Thyroid gland (tissue), 4 donors: ENCODE measurements at regions not wholly inside any gene's neighbourhood (a gene's known extent, or its start where the extent isn't known, plus 50 kb on each side); places are given as distances from the start of the nearest gene placed in this dataset.

Experiments
- DNase-seq, 2 donors: peaks; one replicate each; pipeline ENCODE4 v3.0.0-alpha.2; 2019
- H3K27ac ChIP-seq, 3 donors: fragments of 200-600 bp; sonication (generic); 1 replicate in 2 of 3; 2 replicates in 1 of 3; pipeline ENCODE4 v1.5.1; 2016 to 2019; ENCODE audit warnings: mild to moderate bottlenecking in 1 of 3, moderate library complexity in 1 of 3
- H3K27me3 ChIP-seq: fragments of 200-600 bp; sonication (generic); one replicate; pipeline ENCODE4 v1.5.1; 2019
- H3K36me3 ChIP-seq, 2 donors: fragments of 200-600 bp; sonication (generic); one replicate each; pipeline ENCODE4 v1.5.1; 2016 to 2019
- H3K4me1 ChIP-seq, 2 donors: fragments of 200-600 bp; sonication (generic); one replicate each; pipeline ENCODE4 v1.5.1; 2017 to 2019
- H3K4me3 ChIP-seq, 3 donors: fragments of 200-600 bp; sonication (generic); replicated peaks in 1 of 3; 1 replicate in 2 of 3; 2 replicates in 1 of 3; pipeline ENCODE4 v1.5.1; 2016; ENCODE audit warnings: mild to moderate bottlenecking in 1 of 3
- H3K9me3 ChIP-seq: fragments of 200-600 bp; sonication (generic); one replicate; pipeline ENCODE4 v1.5.1; 2017
- CTCF ChIP-seq, 6 experiments: fragments of 200-600 bp in 3 of 6; fragments of 450-650 bp in 3 of 6; sonication (generic) in 3 of 6; IDR thresholded peaks; one replicate each; pipeline ENCODE4 v1.5.1; 2016 to 2019; ENCODE audit warnings: antibody characterized with exemption in 6 of 6, mild to moderate bottlenecking in 2 of 6, inconsistent platforms in 1 of 6, moderate library complexity in 1 of 6
- POLR2A ChIP-seq, 2 donors: fragments of 450-650 bp; IDR thresholded peaks; one replicate each; pipeline ENCODE4 v1.6.1; 2017; ENCODE audit warnings: antibody characterized with exemption in 2 of 2, mild to moderate bottlenecking in 2 of 2, moderate library complexity in 1 of 2
- WGBS, 2 donors: methylation state at CpG; one replicate each; pipeline ENCODE4 v1.1.5; 2017; 5-methylcytosine and 5-hydroxymethylcytosine counted together
- intact Hi-C: fragments of 100-400 bp; cut with DNase I; formaldehyde crosslinking; loops from one replicate; pipeline ENCODE4 v1.15.1; 2023

- no peak overlapping the region for H3K27ac ChIP-seq
- TF ChIP-seq CTCF (IDR thresholded peaks at IDR 0.05) (no peak), POLR2A (IDR thresholded peaks at IDR 0.05) (no peak)
- H3K36me3 ChIP-seq, result no peaks in the 10 kb centered on the region
- H3K27me3 ChIP-seq, result no peaks in the 10 kb centered on the region
- DNase-seq, result no peak
- no peak overlapping the region for H3K4me3 ChIP-seq
- no peaks in the 10 kb centered on the region for H3K4me1 ChIP-seq
- intact Hi-C loops, result no loop called here
- H3K9me3 ChIP-seq, result no peaks in the 10 kb centered on the region
These were observed 755.6 kb upstream of the CITED2 start for GRCh38 chr6:140130074-140130473.

- Histone ChIP-seq H3K9me3 (no peaks in the 10 kb centered on the region), H3K27me3 (no peaks in the 10 kb centered on the region), H3K4me1 (no peaks in the 10 kb centered on the region), H3K27ac (no peak overlapping the region), H3K4me3 (no peak overlapping the region), H3K36me3 (no peaks in the 10 kb centered on the region)
- intact Hi-C loops, result no loop called here
- WGBS, 2 donors, result 60 to 71% methylated on average over 2 of the region's 2 CpGs
- TF ChIP-seq POLR2A (IDR thresholded peaks at IDR 0.05) (no peak), CTCF (IDR thresholded peaks at IDR 0.05) (no peak)
- DNase-seq, result no peak
These were observed 750.0 kb upstream of the CITED2 start for GRCh38 chr6:140124498-140124897.

DNA sequence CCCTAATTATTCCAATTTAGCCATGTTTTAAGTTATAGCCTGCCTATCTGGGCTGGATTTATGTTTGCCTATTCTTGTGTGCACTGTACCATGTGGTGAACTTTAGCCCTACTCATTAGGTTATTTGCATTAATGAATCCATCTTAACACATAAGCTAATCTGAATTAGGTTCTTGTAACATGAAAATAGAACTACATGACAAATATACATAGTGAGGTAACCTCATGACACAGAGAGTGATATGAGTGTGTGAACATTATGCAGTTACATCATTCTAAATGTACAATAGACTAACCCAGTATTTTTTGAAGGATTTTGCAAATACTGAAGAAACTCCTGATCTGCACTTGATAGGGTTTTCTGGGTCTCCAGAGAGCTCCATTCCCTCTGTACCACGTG is 733.7 kb upstream of the CITED2 start:
- no peak for TF ChIP-seq CTCF (IDR thresholded peaks at IDR 0.05)
- TF ChIP-seq POLR2A (IDR thresholded peaks at IDR 0.05), result no peak
- 94 to 95% methylated on average over 1 of the region's 1 CpG for WGBS, 2 donors

GRCh38 chr6:140107216-140107615 is 732.8 kb upstream of the CITED2 start:
- no peaks in the 10 kb centered on the region for H3K9me3 ChIP-seq
- TF ChIP-seq CTCF (IDR thresholded peaks at IDR 0.05) (no peak), POLR2A (IDR thresholded peaks at IDR 0.05) (no peak)
- intact Hi-C loops, result no loop called here
- H3K4me1 ChIP-seq, result peaks cover 0 to 3% of the 10 kb centered on the region in 2 donors
- no peaks in the 10 kb centered on the region for H3K27me3 ChIP-seq
- DNase-seq, result no peak
- H3K36me3 ChIP-seq, result no peaks in the 10 kb centered on the region
- H3K4me3 ChIP-seq, result no peak overlapping the region
- H3K27ac ChIP-seq, result no peak overlapping the region

More for the DNA sequence above, 733.7 kb upstream of the CITED2 start:
- no peaks in the 10 kb centered on the region for H3K9me3 ChIP-seq
- no peaks in the 10 kb centered on the region for H3K36me3 ChIP-seq
- H3K4me1 ChIP-seq, result peaks cover 0 to 3% of the 10 kb centered on the region in 2 donors
- no peaks in the 10 kb centered on the region for H3K27me3 ChIP-seq
- intact Hi-C loops, result no loop called here
- no peak overlapping the region for H3K4me3 ChIP-seq
- no peak for DNase-seq
- no peak overlapping the region for H3K27ac ChIP-seq

- peak; percentile 19 to 33 for DNase-seq
- H3K27me3 ChIP-seq, result no peaks in the 10 kb centered on the region
- H3K9me3 ChIP-seq, result no peaks in the 10 kb centered on the region
- 82 to 86% methylated on average over 6 of the region's 6 CpGs for WGBS, 2 donors
- no peak overlapping the region for H3K27ac ChIP-seq
- no peak overlapping the region for H3K4me3 ChIP-seq
- no peaks in the 10 kb centered on the region for H3K36me3 ChIP-seq
- TF ChIP-seq POLR2A (IDR thresholded peaks at IDR 0.05) (no peak), CTCF (IDR thresholded peaks at IDR 0.05) (peak in 3 of 6 experiments; percentile 12 to 18 (median 16))
- H3K4me1 ChIP-seq, result peaks cover 0 to 3% of the 10 kb centered on the region in 2 donors
- intact Hi-C loops, result no loop called here
These were observed 731.4 kb upstream of the CITED2 start for GRCh38 chr6:140105857-140106256.
